NCI-H748 (cell line): ENCODE measurements at regions not wholly inside any gene's neighbourhood (a gene's known extent, or its start where the extent isn't known, plus 50 kb on each side); places are given as distances from the start of the nearest gene placed in this dataset.

Experiments
- DNase-seq: peaks from one replicate; lab custom pipeline; 2025; ENCODE audit not compliant: unreplicated experiment; lab: John Stamatoyannopoulos, UW

DNA sequence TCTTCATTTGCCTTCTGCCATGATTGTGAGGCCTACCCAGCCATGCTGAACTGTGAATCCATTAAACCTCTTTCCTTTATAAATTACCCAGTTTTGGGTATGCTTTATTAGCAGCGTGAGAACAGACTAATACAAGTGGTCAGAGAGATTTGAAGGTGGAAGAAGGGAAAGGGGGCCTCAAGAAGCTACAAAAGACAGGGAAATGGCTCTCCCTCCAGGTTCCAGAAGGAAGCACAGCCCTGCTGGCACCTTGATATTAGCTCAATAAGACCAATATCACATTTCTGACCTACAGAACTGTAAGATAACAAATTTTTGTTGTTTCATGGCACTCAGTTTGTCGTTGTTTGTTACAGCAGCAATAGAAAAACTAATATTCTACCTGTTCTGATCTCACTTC lies 536.5 kb upstream of the MARCKS start:
- no peak for DNase-seq

- DNase-seq = no peak
Observed at GRCh38 chr6:113326781-113327180, 530.4 kb upstream of the MARCKS start.

DNA sequence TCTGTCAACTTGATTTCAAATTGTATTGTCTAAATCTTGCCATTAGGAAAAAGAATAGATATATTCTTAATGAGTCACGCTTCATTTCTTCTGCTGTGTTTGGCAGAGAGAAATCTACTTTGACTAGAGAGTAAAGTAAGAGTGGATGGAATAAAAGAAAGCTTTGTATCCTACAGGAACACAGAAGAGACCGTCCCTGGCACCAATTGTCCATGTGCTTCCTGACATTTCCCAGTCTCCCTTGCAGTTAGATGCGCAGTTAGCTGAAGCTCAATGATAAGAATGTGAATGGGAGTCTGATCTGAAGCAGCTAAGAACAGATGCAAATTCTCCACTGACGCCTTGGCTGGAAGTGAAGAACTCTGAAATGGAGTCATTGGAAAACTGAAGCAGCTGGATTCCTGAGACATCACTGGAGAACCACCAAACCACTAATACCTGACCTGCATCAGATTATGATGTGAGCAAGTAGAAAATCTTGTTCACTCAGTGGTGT lies 528.2 kb upstream of the MARCKS start:
- no peak for DNase-seq

DNA sequence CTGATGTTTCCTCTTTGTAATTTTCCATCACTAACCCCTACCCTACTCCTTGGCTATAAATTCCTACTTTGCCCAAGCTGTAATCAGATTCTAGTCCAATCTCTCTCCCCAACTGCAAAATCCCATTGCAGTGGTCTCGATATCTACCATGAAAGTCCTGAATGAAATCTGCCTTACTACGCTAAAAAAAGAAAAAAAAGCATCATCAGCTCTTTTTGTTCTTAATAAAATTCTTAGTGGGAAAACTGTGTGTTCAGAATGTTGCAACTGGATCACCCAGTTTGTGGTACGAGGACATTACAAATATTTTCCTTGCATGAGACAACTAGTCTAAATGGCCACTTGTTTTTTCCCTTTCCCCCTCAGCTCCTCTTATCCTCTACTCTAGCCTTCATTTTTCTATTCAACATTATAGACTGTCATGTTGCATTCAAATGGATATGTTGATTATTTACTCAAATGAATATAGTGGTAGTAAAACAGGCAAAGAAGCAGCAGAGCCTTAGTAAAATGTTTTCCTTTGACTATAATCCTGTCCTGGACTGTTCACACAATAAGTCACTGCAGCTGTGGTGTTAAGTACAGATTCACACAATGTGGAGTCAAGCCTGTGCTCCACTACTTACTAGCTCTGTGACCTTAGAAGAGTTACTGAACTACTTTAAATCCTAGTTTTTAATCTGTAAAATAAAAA lies 527.1 kb upstream of the MARCKS start:
- DNase-seq = no peak

GRCh38 chr6:113330636-113330946 lies 526.6 kb upstream of the MARCKS start:
- peak; percentile 90 for DNase-seq

GRCh38 chr6:113331021-113331420 lies 526.1 kb upstream of the MARCKS start:
- peak; percentile 82 for DNase-seq

- no peak for DNase-seq
Observed at GRCh38 chr6:113338644-113339043, 518.5 kb upstream of the MARCKS start.

DNA sequence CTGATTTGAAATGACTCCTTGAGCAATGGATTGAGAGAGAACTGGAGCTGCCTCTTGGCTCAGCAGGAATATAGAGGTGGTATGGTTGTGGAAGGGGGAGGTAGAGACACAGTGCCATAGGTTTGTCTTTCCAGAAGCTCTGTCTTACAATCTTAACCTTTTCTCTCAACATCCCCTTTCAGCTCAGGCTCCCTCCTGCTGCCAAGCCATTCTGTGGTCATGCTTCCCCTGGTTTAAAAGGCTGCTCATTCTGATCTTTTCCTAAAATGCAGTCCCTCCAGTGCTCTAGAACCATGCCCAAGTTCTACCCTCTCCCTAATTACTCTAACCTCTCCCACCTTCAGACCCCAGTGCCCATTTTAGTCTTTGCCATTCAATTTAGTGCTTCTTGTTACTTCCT lies 517.9 kb upstream of the MARCKS start:
- DNase-seq = no peak

GRCh38 chr6:113340371-113340770 lies 516.8 kb upstream of the MARCKS start:
- DNase-seq = no peak

- DNase-seq = no peak
Observed at GRCh38 chr6:113343940-113344339, 513.2 kb upstream of the MARCKS start.

DNA sequence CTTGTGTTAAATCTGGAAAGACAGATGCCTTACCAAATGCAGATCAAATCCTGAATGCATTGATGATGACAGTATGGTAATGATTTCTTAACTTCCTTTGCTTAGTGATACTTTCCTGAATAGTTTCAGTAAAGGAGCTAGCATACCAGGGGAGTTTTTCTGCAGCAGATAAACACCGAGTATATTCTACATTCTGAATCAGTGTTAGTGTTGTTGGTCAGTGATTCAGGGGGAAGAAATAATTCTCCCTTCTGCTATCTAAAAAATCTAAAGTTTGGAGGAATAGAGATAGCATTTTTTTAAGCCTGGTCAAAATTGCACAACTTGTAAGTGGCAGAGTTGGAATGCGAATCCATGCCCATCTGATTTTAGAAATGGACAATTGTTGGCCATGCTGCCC lies 512.2 kb upstream of the MARCKS start:
- no peak for DNase-seq

DNA sequence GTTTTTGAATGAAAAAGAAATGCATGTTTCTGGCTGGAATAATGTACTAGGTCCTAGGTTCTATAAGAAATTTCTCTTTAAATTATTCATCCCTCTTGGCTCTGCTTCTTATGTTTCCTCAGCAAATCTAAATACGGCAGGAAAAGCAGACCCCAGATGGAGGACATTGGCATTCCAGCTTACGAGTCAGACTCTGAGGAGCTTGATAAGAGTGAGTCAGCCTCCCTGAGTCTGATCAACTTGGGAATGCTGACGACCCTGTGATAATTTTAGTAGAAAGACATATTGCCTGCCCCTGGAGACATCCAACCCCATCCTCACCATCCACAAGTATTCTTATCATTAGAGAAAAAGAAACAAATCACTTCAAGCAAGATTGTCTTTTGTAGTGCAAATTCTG lies 509.7 kb upstream of the MARCKS start:
- no peak for DNase-seq

DNA sequence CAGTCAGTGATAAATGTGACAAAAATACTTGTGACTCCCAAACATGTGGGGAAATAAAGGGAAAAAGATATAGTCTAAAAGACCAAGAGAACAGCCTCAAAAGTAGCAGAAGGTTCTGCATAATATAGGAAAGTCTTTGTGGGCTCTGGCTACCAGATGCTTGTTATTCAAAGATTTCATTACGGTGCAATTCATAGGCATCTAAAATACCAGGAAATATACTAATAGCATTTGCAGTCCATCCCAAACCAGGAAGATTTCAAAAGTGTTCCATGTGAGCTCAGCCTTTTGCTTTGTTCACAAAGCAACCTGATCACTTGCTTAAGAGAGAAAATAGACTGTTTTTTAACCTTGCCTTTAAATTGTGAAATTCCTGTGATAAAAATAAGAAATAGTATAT lies 506.7 kb upstream of the MARCKS start:
- DNase-seq = no peak

GRCh38 chr6:113351173-113351834 lies 505.8 kb upstream of the MARCKS start:
- no peak for DNase-seq

DNA sequence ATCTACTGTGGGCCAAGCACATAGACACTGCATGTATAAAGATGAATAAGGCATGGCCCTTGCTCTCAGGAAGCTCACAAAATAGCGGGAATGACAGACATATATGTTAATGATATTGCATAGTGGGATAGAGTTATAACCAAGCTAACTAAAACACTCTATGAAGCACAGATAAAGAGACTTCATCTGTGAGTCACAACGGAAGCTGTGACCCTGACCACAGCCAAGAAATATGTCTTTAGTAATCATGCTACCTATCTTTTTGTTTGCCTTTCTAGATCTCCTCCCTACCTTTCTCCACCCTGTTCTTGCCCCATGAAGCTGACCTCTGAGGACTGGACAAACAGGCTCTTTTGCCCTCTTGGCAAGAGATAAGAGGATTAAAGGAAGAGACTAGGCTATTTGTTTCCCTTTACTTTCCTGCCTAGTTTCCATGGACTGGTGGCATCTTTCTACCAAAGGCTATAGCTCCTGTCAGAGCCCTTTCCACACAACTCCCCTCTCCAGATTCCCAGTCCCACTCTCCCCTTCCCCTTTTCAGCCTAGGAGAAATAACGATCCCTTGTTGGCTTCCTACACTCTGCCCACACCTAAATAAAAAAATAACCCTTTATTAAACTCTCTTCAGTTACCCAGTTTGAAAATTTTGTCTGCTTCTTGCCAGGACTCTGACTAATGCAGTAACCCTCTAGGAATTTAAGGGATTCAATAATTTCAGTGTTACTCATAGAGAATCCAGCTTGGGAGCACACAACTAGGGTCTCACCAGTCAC lies 504.9 kb upstream of the MARCKS start:
- no peak for DNase-seq

GRCh38 chr6:113352831-113353230 lies 504.3 kb upstream of the MARCKS start:
- no peak for DNase-seq

DNA sequence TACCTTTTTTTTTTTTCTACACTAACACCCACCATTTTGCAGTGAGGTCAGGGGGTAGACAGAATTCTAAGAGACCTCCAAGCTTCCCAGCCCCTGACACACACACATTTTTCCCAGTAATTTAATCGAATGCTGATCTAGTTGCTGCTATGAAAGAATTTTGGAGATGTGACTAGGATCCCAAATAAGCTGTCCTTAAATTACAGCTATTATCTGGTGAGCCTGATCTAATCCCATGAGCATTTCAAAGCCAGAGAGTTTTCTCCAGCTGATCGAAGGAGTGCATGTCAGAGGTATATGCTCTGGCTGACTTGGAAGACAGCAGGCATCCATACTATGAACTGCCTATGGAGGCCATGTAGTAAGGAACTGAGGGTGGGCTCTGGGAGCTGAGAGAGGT lies 503.8 kb upstream of the MARCKS start:
- DNase-seq = no peak

GRCh38 chr6:113354204-113354895 lies 502.8 kb upstream of the MARCKS start:
- no peak for DNase-seq

DNA sequence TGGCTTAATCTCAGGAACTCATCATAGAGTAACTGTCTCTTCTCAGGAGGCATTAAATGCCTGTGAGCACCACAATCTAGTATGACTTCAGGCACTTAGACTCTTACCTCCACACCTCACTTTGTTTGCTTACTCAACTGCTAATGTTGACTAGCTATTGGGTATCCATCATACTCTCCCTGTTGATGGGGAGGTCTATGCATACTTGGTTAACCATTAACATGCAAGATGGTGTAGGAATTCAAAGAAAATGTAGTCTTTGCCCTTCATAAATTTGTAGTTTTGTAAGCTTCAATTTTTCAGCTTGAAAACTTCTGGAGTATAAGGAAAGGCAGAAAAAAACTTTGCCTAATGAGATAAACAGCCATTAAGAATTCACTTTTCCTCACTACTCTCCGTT lies 501.0 kb upstream of the MARCKS start:
- DNase-seq = peak; percentile 12

DNA sequence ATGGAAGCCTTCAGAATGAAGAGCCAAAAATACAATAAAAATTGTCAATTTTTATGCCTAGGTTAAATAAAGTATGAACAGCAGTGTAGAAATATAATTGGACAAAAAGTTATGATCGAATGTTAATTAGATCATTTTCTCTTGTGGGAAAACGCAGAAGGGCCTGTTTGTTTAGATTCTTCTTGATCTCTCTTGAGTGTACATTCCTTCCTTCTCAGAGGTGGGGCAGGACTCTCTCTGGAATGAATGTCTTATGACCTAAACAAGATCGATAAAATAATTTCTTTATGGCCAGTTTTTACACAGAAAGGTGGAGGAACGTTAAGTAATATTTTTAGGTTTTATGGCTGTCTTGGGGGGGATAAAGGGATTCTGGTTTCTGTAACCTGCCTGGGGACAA lies 500.1 kb upstream of the MARCKS start:
- no peak for DNase-seq

DNA sequence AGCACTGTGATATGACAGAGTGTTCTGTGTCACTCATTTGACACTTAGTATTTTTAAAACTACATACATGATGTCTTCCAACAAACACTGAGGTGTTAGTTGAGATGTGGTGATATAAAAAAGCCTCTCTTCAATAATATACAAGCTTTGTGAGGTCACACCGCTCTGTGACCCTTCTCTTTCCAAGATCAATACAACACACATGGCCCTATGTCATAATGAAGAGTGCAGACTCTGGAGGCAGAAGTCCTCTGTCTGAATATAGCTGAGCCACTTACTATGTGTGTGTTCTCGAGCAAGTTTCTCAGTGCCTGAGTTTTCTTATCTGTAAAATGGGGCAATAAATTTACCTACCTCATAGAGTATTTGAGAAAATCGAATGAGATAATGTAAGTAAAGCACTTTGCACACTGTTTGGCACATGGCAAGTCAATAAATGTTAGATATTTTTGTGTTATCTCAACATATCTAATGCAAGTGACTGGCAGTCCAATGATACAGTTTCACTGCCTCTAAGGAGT lies 499.0 kb upstream of the MARCKS start:
- no peak for DNase-seq
